Heart left ventricle (tissue), 13 donors: ENCODE measurements at regions not wholly inside any gene's neighbourhood (a gene's known extent, or its start where the extent isn't known, plus 50 kb on each side); places are given as distances from the start of the nearest gene placed in this dataset.

ENCODE experiments used
- POLR2A ChIP-seq, 2 donors: fragments of 450-650 bp; IDR thresholded peaks; one replicate each; pipeline ENCODE4 v1.6.1; 2017; ENCODE audit warnings: antibody characterized with exemption in 2 of 2, mild to moderate bottlenecking in 2 of 2, moderate library complexity in 2 of 2
- TF ChIP-seq, protein P1 (sequence below), 12 donors: fragments of 200-600 bp; sonication (generic) in 4 of 12; IDR thresholded peaks; one replicate each; pipeline versions ENCODE4 v1.5.0 to v1.8.0; 2018 to 2022; ENCODE audit warnings: antibody characterized with exemption in 12 of 12, mild to moderate bottlenecking in 5 of 12
- donor health status: ischemic (EF 13 %, LVEDD 7.1; RV severe dilation, severe dysfunction).
- donor health status: DM: no; HTN: yes; CAD: no.
- donor health status: DM: no; HTN: no; CAD: no.
- donor health status: ischemic (EF 25% LVEDD 6.9; RV normal size, moderate dysfunction).
- donor health status: ischemic (EF 25% LVEDD 5.7; RV mildly dilated, moderate dysfunction).
- donor health status: ischemic (EF 35%, LVEDD 5.7; RV mildly dilated, moderate dysfunction).
- donor health status: nonischemic (EF 11% LVEDD 7.7; RV severe dilation, severe dysfunction).
- donor health status: DM: yes; HTN: yes; CAD: no.
- donor health status: PGD.
- donor health status: ischemic (EF 29% LVEDD 5.4; RV normal size, mild dysfunction).
- donor health status: nonischemic (EF 23%, LVEDD 6.1; RV moderate dilation, normal function).

DNA sequence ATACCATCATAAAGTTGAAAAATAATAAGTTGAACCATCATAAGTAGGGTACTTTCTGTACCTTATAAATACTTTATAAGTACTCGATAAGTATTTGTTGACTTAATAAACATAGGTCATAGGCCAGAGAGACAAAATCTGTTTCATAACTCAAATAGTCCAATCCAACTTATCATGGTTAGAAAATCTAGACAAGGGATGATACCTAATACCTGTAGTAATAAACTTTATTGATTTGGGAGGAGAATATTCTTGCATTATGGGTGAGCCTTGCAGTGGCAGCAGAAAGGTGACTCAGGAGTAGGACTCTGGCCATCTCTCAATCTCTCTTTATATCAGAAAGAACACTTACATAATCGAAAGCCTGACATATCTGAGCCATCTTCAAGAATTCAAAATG is 466.8 kb upstream of the GRIN3A start:
- TF ChIP-seq POLR2A (IDR thresholded peaks at IDR 0.05) = no peak
- TF ChIP-seq, protein P1, sequence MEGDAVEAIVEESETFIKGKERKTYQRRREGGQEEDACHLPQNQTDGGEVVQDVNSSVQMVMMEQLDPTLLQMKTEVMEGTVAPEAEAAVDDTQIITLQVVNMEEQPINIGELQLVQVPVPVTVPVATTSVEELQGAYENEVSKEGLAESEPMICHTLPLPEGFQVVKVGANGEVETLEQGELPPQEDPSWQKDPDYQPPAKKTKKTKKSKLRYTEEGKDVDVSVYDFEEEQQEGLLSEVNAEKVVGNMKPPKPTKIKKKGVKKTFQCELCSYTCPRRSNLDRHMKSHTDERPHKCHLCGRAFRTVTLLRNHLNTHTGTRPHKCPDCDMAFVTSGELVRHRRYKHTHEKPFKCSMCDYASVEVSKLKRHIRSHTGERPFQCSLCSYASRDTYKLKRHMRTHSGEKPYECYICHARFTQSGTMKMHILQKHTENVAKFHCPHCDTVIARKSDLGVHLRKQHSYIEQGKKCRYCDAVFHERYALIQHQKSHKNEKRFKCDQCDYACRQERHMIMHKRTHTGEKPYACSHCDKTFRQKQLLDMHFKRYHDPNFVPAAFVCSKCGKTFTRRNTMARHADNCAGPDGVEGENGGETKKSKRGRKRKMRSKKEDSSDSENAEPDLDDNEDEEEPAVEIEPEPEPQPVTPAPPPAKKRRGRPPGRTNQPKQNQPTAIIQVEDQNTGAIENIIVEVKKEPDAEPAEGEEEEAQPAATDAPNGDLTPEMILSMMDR (IDR thresholded peaks at IDR 0.05) = no peak
